ENCODE measurements at regions not wholly inside any gene's neighbourhood (a gene's known extent, or its start where the extent isn't known, plus 50 kb on each side); places are given as distances from the start of the nearest gene placed in this dataset.

- TF ChIP-seq CTCF (conservative IDR thresholded peaks at IDR 0.05; ENCODE audit: low read depth in 2 of 2): no peak
- no peak for TF ChIP-seq POLR2AphosphoS5 (IDR thresholded peaks at IDR 0.05; ENCODE audit: low read depth)
- TF ChIP-seq EZH2 (IDR thresholded peaks at IDR 0.05; ENCODE audit: low read depth, unreplicated experiment): no peak
- TF ChIP-seq EZH2phosphoT487 (IDR thresholded peaks at IDR 0.05; ENCODE audit: unreplicated experiment): no peak
- TF ChIP-seq REST (IDR thresholded peaks at IDR 0.05; ENCODE audit: unreplicated experiment): no peak
- no peak for TF ChIP-seq CREB1 (CRISPR knock-in tag; IDR thresholded peaks at IDR 0.05; ENCODE audit: low read depth)
- no peak for TF ChIP-seq ETS1 (IDR thresholded peaks at IDR 0.05)
Observed at GRCh38 chr7:46407125-46407524, 486.1 kb upstream of the IGFBP3 start.
